ENCODE measurements at regions not wholly inside any gene's neighbourhood (a gene's known extent, or its start where the extent isn't known, plus 50 kb on each side); places are given as distances from the start of the nearest gene placed in this dataset.
"Not testable (repeated sequence)": the region's sequence is repeated elsewhere in the genome, so short reads cannot be mapped to it uniquely, and the experiment has no call there.

- no peak for DNase-seq
Observed at GRCh38 chr3:11713171-11713570, 69.5 kb upstream of the VGLL4 start.

- no peak for DNase-seq
Observed at GRCh38 chr3:11712646-11713045, 68.9 kb upstream of the VGLL4 start.

GRCh38 chr3:11711876-11712275 lies 68.2 kb upstream of the VGLL4 start:
- no peak for DNase-seq

GRCh38 chr3:11709782-11710181 lies 66.1 kb upstream of the VGLL4 start:
- DNase-seq: no peak

- not testable (repeated sequence) for DNase-seq
Observed at GRCh38 chr3:11707084-11707483, 63.4 kb upstream of the VGLL4 start.

- no peak for DNase-seq
Observed at GRCh38 chr3:11706604-11707003, 62.9 kb upstream of the VGLL4 start.

GRCh38 chr3:11705049-11705448 lies 61.3 kb upstream of the VGLL4 start:
- DNase-seq: peak in 1 of 51 donors; percentile 7

- no peak for DNase-seq
Observed at GRCh38 chr3:11703146-11703545, 59.4 kb upstream of the VGLL4 start.

GRCh38 chr3:11699083-11699427 lies 55.3 kb upstream of the VGLL4 start:
- DNase-seq: no peak

GRCh38 chr3:11698326-11699082 lies 54.8 kb upstream of the VGLL4 start:
- DNase-seq: no peak

GRCh38 chr3:11697701-11698100 lies 54.0 kb upstream of the VGLL4 start:
- DNase-seq: no peak

GRCh38 chr3:11696054-11696453 lies 52.3 kb upstream of the VGLL4 start:
- no peak for DNase-seq

Data from hypothalamus (tissue), 51 donors.